OCI-M2 (cell line): ENCODE measurements at regions not wholly inside any gene's neighbourhood (a gene's known extent, or its start where the extent isn't known, plus 50 kb on each side); places are given as distances from the start of the nearest gene placed in this dataset.
"Not testable (repeated sequence)": the region's sequence is repeated elsewhere in the genome, so short reads cannot be mapped to it uniquely, and the experiment has no call there.

Experiments
- DNase-seq: peaks from one replicate; lab custom pipeline; 2025; ENCODE audit not compliant: unreplicated experiment; lab: John Stamatoyannopoulos, UW

DNA sequence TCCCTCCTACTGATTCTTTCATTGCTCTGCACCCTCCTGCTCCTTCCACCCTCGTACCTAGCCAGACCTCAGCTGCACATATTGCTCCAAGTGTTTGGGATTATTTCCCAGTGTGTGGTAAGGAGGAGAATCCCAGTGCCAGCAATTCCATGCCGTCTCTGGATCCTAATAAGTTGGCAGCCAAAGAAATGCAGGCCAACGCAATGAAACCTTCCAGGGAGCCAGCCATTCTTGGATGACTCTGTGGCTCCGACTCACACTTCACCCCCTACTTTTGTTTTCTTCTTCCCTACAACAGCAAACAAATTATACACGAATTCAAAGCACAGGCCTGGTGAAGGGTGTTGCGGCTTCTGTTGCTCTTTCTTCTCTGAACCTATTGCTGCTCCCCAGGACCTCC lies 82.5 kb upstream of the SLC1A3 start:
- no peak for DNase-seq

DNA sequence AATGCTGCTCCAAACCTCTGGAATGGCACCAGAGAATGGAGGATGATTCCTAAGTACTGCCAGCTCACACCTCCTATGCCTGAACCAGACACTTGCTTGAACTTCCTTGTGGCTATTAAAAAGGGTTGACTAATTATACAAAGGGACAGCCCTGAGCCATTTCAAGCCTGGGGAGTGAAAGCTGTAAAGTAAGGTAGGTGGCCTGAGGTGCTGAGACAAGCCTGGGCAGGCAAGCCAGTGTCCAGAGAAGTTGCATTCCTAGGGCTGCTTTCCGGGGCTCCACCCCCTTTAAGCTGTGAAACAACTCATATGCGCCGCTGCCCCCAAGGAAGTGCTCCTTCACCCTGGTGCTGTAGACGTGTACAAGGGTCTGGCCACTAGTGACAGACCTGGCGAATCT lies 79.9 kb upstream of the SLC1A3 start:
- no peak for DNase-seq

DNA sequence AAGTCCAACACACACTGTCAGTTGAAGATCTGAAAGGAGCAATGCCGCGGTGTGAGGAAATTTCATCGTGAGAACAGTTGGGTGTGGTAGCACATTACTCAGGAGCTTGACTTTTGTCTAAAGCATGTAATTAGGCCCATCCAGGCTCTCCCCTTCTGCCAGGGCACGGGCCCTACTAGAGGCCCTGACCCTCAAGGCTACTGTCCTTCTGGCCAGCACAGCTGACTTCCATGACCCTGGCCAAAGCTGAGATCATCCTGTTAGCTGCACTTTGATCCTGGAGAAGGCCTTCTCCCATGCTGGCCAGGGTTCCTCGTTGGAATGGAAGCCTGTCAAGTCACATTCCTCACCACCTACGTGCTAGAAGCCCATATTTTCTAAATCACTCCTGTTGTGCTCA lies 77.8 kb upstream of the SLC1A3 start:
- no peak for DNase-seq

- no peak for DNase-seq
These were observed 77.3 kb upstream of the SLC1A3 start for GRCh38 chr5:36529142-36529541.

GRCh38 chr5:36530215-36530614 lies 76.2 kb upstream of the SLC1A3 start:
- no peak for DNase-seq

GRCh38 chr5:36531401-36531800 lies 75.0 kb upstream of the SLC1A3 start:
- no peak for DNase-seq

DNA sequence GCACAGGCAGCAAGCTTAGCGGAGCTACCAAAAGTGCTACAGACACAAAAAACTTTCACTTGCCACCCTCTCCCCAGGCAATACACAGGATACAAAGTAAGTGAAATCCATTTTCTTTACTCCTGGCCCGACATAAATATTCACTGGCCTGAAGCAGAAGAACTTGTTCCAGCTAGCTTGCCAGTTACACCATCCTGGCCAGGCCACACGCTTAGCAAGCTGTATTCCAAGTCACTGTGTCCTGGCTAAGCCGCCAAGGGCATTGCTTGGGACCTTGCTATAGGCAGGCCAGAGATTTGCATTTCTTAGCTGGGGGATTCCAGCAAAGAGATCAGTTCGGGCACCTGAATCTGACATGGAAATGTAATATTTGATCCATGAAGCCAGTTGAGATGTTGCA lies 71.0 kb upstream of the SLC1A3 start:
- no peak for DNase-seq

- no peak for DNase-seq
These were observed 70.4 kb upstream of the SLC1A3 start for GRCh38 chr5:36535859-36536615.

GRCh38 chr5:36536616-36537005 lies 69.8 kb upstream of the SLC1A3 start:
- DNase-seq = no peak

- DNase-seq = no peak
These were observed 68.7 kb upstream of the SLC1A3 start for GRCh38 chr5:36537724-36538123.

DNA sequence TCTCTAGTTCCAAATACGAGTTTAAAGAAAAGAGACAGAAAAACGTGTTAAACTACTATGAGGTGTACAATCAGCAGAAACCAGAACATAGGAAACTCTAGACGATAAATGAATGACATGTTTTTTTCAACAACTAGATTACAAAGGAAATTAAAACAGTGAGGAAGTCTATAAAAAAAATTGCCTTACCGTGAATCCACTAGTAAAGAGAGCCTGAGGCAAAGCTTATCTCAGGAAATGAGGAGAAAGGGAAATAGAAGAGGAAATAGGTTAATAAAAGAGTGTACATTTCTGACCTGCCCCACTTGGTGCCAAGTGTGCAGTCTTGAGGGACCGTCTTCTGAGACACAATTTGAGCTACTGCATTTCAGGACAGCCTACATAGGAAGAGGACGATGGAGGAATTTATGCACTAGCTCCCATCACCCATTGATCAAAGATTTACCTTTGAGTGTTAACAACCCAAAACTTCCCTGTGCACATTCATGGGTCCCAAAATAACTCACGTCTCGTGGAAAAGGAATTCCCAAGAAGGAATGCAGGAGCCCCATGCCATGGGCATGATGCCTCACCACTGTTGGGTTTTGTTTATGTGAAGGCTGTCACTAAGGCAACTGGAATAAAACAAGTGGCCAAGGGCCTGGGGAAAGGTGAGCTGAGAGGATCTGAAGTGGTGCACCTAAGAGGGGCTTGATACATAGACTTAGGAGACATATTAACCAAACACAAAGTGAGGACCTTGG lies 53.6 kb upstream of the SLC1A3 start:
- DNase-seq = no peak

GRCh38 chr5:36555035-36555434 lies 51.4 kb upstream of the SLC1A3 start:
- not testable (repeated sequence) for DNase-seq
